Lower leg skin (tissue), 4 donors: ENCODE measurements at regions not wholly inside any gene's neighbourhood (a gene's known extent, or its start where the extent isn't known, plus 50 kb on each side); places are given as distances from the start of the nearest gene placed in this dataset.

ENCODE experiments used
- DNase-seq, 2 donors: peaks; one replicate each; pipeline ENCODE4 v3.0.0-alpha.2; 2019; ENCODE audit warnings: low spot score in 2 of 2
- H3K4me3 ChIP-seq: fragments of 200-600 bp; sonication (generic); 2 replicates; pipeline ENCODE4 v1.5.1; 2017; ENCODE audit warnings: mild to moderate bottlenecking, low read depth; ENCODE audit not compliant: poor library complexity, severe bottlenecking
- CTCF ChIP-seq, 3 donors: fragments of 450-650 bp; IDR thresholded peaks; one replicate each; pipeline ENCODE4 v1.5.1; 2016; ENCODE audit warnings: antibody characterized with exemption in 3 of 3, mild to moderate bottlenecking in 3 of 3, moderate library complexity in 2 of 3
- POLR2A ChIP-seq, 2 donors: fragments of 450-650 bp; IDR thresholded peaks; one replicate each; pipeline ENCODE4 v1.6.1; 2016 to 2017; ENCODE audit warnings: antibody characterized with exemption in 2 of 2, mild to moderate bottlenecking in 1 of 2, moderate library complexity in 1 of 2
- WGBS, 2 donors: methylation state at CpG; one replicate each; pipeline ENCODE4 v1.1.5; 2018; 5-methylcytosine and 5-hydroxymethylcytosine counted together
- intact Hi-C: fragments of 100-400 bp; cut with DNase I; formaldehyde crosslinking; loops from one replicate; pipeline ENCODE4 v1.15.0; 2023; ENCODE audit warnings: low total_unique reads

- DNase-seq: no peak
- H3K4me3 ChIP-seq: no peak overlapping the region
- TF ChIP-seq POLR2A (IDR thresholded peaks at IDR 0.05): no peak
- TF ChIP-seq CTCF (IDR thresholded peaks at IDR 0.05): no peak
- intact Hi-C loops: no loop called here
- WGBS, 2 donors: 87% methylated on average over 3 of the region's 3 CpGs
These were observed 101.9 kb upstream of the CACNA2D3 start for GRCh38 chr3:54020436-54020835.

- TF ChIP-seq CTCF (IDR thresholded peaks at IDR 0.05) (no peak), POLR2A (IDR thresholded peaks at IDR 0.05) (no peak)
- 51 to 54% methylated on average over 3 of the region's 3 CpGs for WGBS, 2 donors
- H3K4me3 ChIP-seq: no peak overlapping the region
- no peak for DNase-seq
- intact Hi-C loops: no loop called here
These were observed 108.3 kb upstream of the CACNA2D3 start for GRCh38 chr3:54014067-54014466.

GRCh38 chr3:54008744-54009143 is 113.6 kb upstream of the CACNA2D3 start:
- WGBS, 2 donors: 63 to 80% methylated on average over 2 of the region's 2 CpGs
- H3K4me3 ChIP-seq: no peak overlapping the region
- no peak for DNase-seq
- TF ChIP-seq POLR2A (IDR thresholded peaks at IDR 0.05) (no peak), CTCF (IDR thresholded peaks at IDR 0.05) (no peak)
- intact Hi-C loops: no loop called here

GRCh38 chr3:54008099-54008498 is 114.3 kb upstream of the CACNA2D3 start:
- TF ChIP-seq CTCF (IDR thresholded peaks at IDR 0.05) (no peak), POLR2A (IDR thresholded peaks at IDR 0.05) (no peak)
- H3K4me3 ChIP-seq: no peak overlapping the region
- WGBS, 2 donors: 55 to 60% methylated on average over 6 of the region's 6 CpGs
- intact Hi-C loops: no loop called here
- no peak for DNase-seq

GRCh38 chr3:54004335-54004734 is 112.7 kb upstream of the SELENOK start:
- no peak for TF ChIP-seq POLR2A (IDR thresholded peaks at IDR 0.05)
- no peak for TF ChIP-seq CTCF (IDR thresholded peaks at IDR 0.05)
- DNase-seq: no peak
- intact Hi-C loops: loop anchor here (5.0 kb wide), 1 partner anchor 1078 kb away; no protein-coding TSS in a partner anchor
- 75 to 76% methylated on average over 5 of the region's 5 CpGs for WGBS, 2 donors
- no peak overlapping the region for H3K4me3 ChIP-seq

GRCh38 chr3:54003136-54003535 is 111.5 kb upstream of the SELENOK start:
- no peak for DNase-seq

More at GRCh38 chr3:54003136-54003535, 111.5 kb upstream of the SELENOK start:
- WGBS, 2 donors: 77 to 84% methylated on average over 9 of the region's 9 CpGs
- intact Hi-C loops: loop anchor here (5.0 kb wide), 1 partner anchor 1079 kb away; no protein-coding TSS in a partner anchor
- TF ChIP-seq POLR2A (IDR thresholded peaks at IDR 0.05) (no peak), CTCF (IDR thresholded peaks at IDR 0.05) (no peak)
- H3K4me3 ChIP-seq: no peak overlapping the region
